K562 (cell line): ENCODE measurements at regions not wholly inside any gene's neighbourhood (a gene's known extent, or its start where the extent isn't known, plus 50 kb on each side); places are given as distances from the start of the nearest gene placed in this dataset.

Experiments
- ATAC-seq: fragments of 200-7000 bp; cut with Tn5 transposase; 3 replicates; pipeline ENCODE4 v1.9.1; 2020; ENCODE audit warnings: moderate library complexity
- BruUV-seq: library from RNA; stranded (reverse); fragments of 400-500 nt; replicated peaks from 2 replicates; lab custom pipeline; 2021; lab: Mats Ljungman, UMichigan
- CTCF ChIA-PET: fragments of 300-600 bp; formaldehyde crosslinking; extraction: SDS; loops from one replicate; lab custom pipeline; 2021; ENCODE audit warnings: low intra/inter-chr PET ratio; lab: Yijun Ruan, JAX
- POLR2A ChIA-PET: fragments of 300-600, 350-650 bp; sonication (Branson Sonifier 250); formaldehyde crosslinking; extraction: SDS; loops from one replicate; lab custom pipeline; 2021; ENCODE audit warnings: antibody characterized with exemption, inconsistent platforms; lab: Yijun Ruan, JAX
- DNase-seq, 4 experiments: peaks; one replicate each; pipeline versions ENCODE4 v3.0.0 to v3.0.0-alpha.2; 2011 to 2018; ENCODE audit warnings: low spot score in 3 of 4, mixed read lengths in 3 of 4; ENCODE audit errors: extremely low read depth in 1 of 4
- FAIRE-seq: peaks from 2 replicates; lab custom pipeline; 2011; peaks lifted over from hg19 to GRCh38; lab: Jason Lieb, UNC
- H2AFZ ChIP-seq: 2 replicates; pipeline ENCODE4 v1.6.0; 2011; ENCODE audit warnings: low read depth, low read length, control low read depth, inconsistent platforms
- H3K27ac ChIP-seq: fragments of 200-600 bp; 3 replicates; pipeline ENCODE4 v1.8.0; 2011; ENCODE audit warnings: low read depth, mild to moderate bottlenecking, control low read depth, inconsistent platforms, low read length, moderate library complexity, mixed read lengths; ENCODE audit errors: extremely low read depth
- H3K27me3 ChIP-seq, 2 experiments: fragments of 300-600 bp in 1 of 2; 2 replicates in 1 of 2; 3 replicates in 1 of 2; pipeline versions ENCODE4 v1.6.0 to v1.8.0; 2011; ENCODE audit warnings: inconsistent platforms in 2 of 2, low read length in 2 of 2, mild to moderate bottlenecking in 1 of 2, mixed read lengths in 1 of 2, moderate library complexity in 1 of 2; ENCODE audit not compliant: control insufficient read depth in 2 of 2, insufficient read depth in 2 of 2
- H3K36me3 ChIP-seq: fragments of 300-600 bp; 3 replicates; pipeline ENCODE4 v1.8.0; 2011; ENCODE audit warnings: mild to moderate bottlenecking, low read length, inconsistent platforms; ENCODE audit not compliant: control insufficient read depth, insufficient read depth
- H3K4me1 ChIP-seq, 2 experiments: fragments of 200-600 bp in 1 of 2; replicated peaks in 1 of 2; 2 replicates in 1 of 2; 3 replicates in 1 of 2; pipeline versions ENCODE4 v1.5.1 to v1.8.0; 2011; ENCODE audit warnings: inconsistent platforms in 2 of 2, low read length in 2 of 2, mild to moderate bottlenecking in 1 of 2, mixed read lengths in 1 of 2, moderate library complexity in 1 of 2; ENCODE audit not compliant: control insufficient read depth in 2 of 2, insufficient read depth in 2 of 2
- H3K4me2 ChIP-seq: 2 replicates; pipeline ENCODE4 v1.6.1; 2011; ENCODE audit warnings: low read length, control low read depth, inconsistent platforms, mixed read lengths; ENCODE audit not compliant: insufficient read depth
- H3K4me3 ChIP-seq: fragments of 200-600 bp; sonication (generic), shearing (Covaris generic); 2 replicates; pipeline ENCODE4 v1.5.1; 2016; ENCODE audit warnings: control low read depth, inconsistent platforms
- H3K79me2 ChIP-seq: fragments of 200-600 bp; 3 replicates; pipeline ENCODE4 v1.8.0; 2011; ENCODE audit warnings: low read length, inconsistent platforms; ENCODE audit not compliant: control insufficient read depth, insufficient read depth
- H3K9ac ChIP-seq, 2 experiments: 2 replicates each; pipeline versions ENCODE4 v1.6.0 to v1.6.1; 2011; ENCODE audit warnings: low read depth in 2 of 2, low read length in 2 of 2, control low read depth in 1 of 2, inconsistent platforms in 1 of 2, mild to moderate bottlenecking in 1 of 2, mixed read lengths in 1 of 2; ENCODE audit not compliant: insufficient read depth in 1 of 2
- H3K9me1 ChIP-seq: one replicate; pipeline ENCODE4 v1.6.0; 2011; ENCODE audit warnings: inconsistent platforms, mild to moderate bottlenecking, low read length, moderate library complexity; ENCODE audit not compliant: control insufficient read depth, insufficient read depth
- H3K9me3 ChIP-seq: replicated peaks from 2 replicates; pipeline ENCODE4 v1.5.1; 2011; ENCODE audit warnings: low read depth, low read length, inconsistent platforms; ENCODE audit not compliant: control insufficient read depth, insufficient read depth
- H4K20me1 ChIP-seq: replicated peaks from 2 replicates; pipeline ENCODE4 v1.6.1; 2011; ENCODE audit warnings: low read length, inconsistent platforms, mixed read lengths; ENCODE audit not compliant: control insufficient read depth, insufficient read depth
- CC2D1A ChIP-seq: fragments of 450-650 bp; IDR thresholded peaks from 2 replicates; pipeline ENCODE4 v1.6.1; 2017; ENCODE audit warnings: mild to moderate bottlenecking
- EHMT2 ChIP-seq: fragments of 450-650 bp; IDR thresholded peaks from 2 replicates; pipeline ENCODE4 v1.6.1; 2018; ENCODE audit warnings: antibody characterized with exemption
- HDGF ChIP-seq: fragments of 450-650 bp; IDR thresholded peaks from 2 replicates; pipeline ENCODE4 v1.6.1; 2016
- KDM5B ChIP-seq: fragments of 200-600 bp; sonication (generic); IDR thresholded peaks from 2 replicates; pipeline ENCODE4 v1.6.1; 2012; ENCODE audit warnings: low read depth, mild to moderate bottlenecking, moderate library complexity, low read length, control low read depth, inconsistent platforms; ENCODE audit not compliant: insufficient replicate concordance
- MITF ChIP-seq: IDR thresholded peaks from 2 replicates; pipeline ENCODE4 v1.6.1; 2014; ENCODE audit warnings: antibody characterized with exemption
- NFYB ChIP-seq: IDR thresholded peaks from 2 replicates; pipeline ENCODE4 v1.6.1; 2011; ENCODE audit warnings: mild to moderate bottlenecking, moderate library complexity; ENCODE audit not compliant: insufficient read length; ENCODE audit errors: extremely low read depth
- PBX2 ChIP-seq, 2 experiments: IDR thresholded peaks in 1 of 2; conservative IDR thresholded peaks in 1 of 2; 2 replicates each; pipeline ENCODE4 v1.6.1; 2016; ENCODE audit warnings: low read depth in 2 of 2, mild to moderate bottlenecking in 1 of 2, missing compliant biosample characterization in 1 of 2, missing genetic modification characterization in 1 of 2, moderate library complexity in 1 of 2
- REST ChIP-seq, 2 experiments: fragments of 450-650 bp; formaldehyde crosslinking in 1 of 2; IDR thresholded peaks; 2 replicates each; pipeline versions ENCODE4 v1.4.0 to v1.6.1; 2014 to 2020; ENCODE audit warnings: mild to moderate bottlenecking in 2 of 2, borderline replicate concordance in 1 of 2, low read depth in 1 of 2
- SMARCA4 ChIP-seq: fragments of 450-650 bp; IDR thresholded peaks from 2 replicates; pipeline ENCODE4 v1.6.1; 2016
- TCF3 ChIP-seq: sonication (generic); formaldehyde crosslinking; IDR thresholded peaks from 2 replicates; pipeline ENCODE4 v1.4.0; 2020; ENCODE audit warnings: mild to moderate bottlenecking, missing genetic modification reagents
- ZNF584 ChIP-seq: fragments of 200-800 bp; sonication (Bioruptor generic); IDR thresholded peaks from 2 replicates; pipeline ENCODE4 v1.6.1; 2016; ENCODE audit warnings: low read depth, mild to moderate bottlenecking, missing genetic modification characterization, missing compliant biosample characterization
- WGBS: fragments of 100-300 bp; shearing (Covaris generic); methylation state at CpG from one replicate; pipeline ENCODE4 v1.1.6; 2016; ENCODE audit warnings: low coverage, mixed read lengths; ENCODE audit not compliant: insufficient coverage; ENCODE audit errors: missing lambda C conversion rate; 5-methylcytosine and 5-hydroxymethylcytosine counted together
- in situ Hi-C: fragments of 300-500 bp; cut with MboI; formaldehyde crosslinking; loops from 4 replicates; pipeline ENCODE4 v1.15.0; 2018; ENCODE audit warnings: inconsistent platforms, mixed read lengths
- intact Hi-C: fragments of 100-400 bp; cut with micrococcal nuclease; formaldehyde crosslinking; loops from 2 replicates; pipeline ENCODE4 v1.14.2; 2022

GRCh38 chr20:11143481-11143880 lies 469.7 kb upstream of the JAG1 start:
- Histone ChIP-seq H3K4me3 (no peak overlapping the region), H3K9ac (no peak overlapping the region), H3K27ac (no peak overlapping the region), H3K9me3 (no peaks in the 10 kb centered on the region), H4K20me1 (no peaks in the 10 kb centered on the region), H3K4me2 (no peak overlapping the region), H3K9me1 (no peaks in the 10 kb centered on the region), H3K79me2 (no peaks in the 10 kb centered on the region), H2AFZ (no peak overlapping the region), H3K4me1 (no peaks in the 10 kb centered on the region), H3K27me3 (no peaks in the 10 kb centered on the region), H3K36me3 (no peaks in the 10 kb centered on the region)
- 0% methylated on average over 2 of the region's 2 CpGs for WGBS
- DNase-seq, result no peak
- intact Hi-C loops (no loop called here), in situ Hi-C loops (no loop called here)
- ATAC-seq, result no peak
- no peak for FAIRE-seq
- CTCF ChIA-PET, result no interaction called here
- POLR2A ChIA-PET, result no interaction called here
- no TSS peak for BruUV-seq
- TF ChIP-seq EHMT2, result no peak
- TF ChIP-seq KDM5B, result no peak
- TF ChIP-seq MITF, result no peak
- no peak for TF ChIP-seq NFYB
- TF ChIP-seq PBX2 (CRISPR knock-in tag; IDR thresholded peaks at IDR 0.05; ENCODE audit: low read depth), result no peak
- TF ChIP-seq PBX2 (tag; conservative IDR thresholded peaks at IDR 0.05; ENCODE audit: low read depth), result no peak
- no peak for TF ChIP-seq CC2D1A
- no peak for TF ChIP-seq REST (IDR thresholded peaks at IDR 0.05; ENCODE audit: borderline replicate concordance)
- no peak for TF ChIP-seq REST (CRISPR knock-in tag; IDR thresholded peaks at IDR 0.05; ENCODE audit: low read depth)
- TF ChIP-seq TCF3 (CRISPR knock-in tag), result no peak
- no peak for TF ChIP-seq SMARCA4
- no peak for TF ChIP-seq ZNF584
- no peak for TF ChIP-seq HDGF
